HepG2 (cell line): ENCODE measurements at regions not wholly inside any gene's neighbourhood (a gene's known extent, or its start where the extent isn't known, plus 50 kb on each side); places are given as distances from the start of the nearest gene placed in this dataset.

Source experiments
- ATAC-seq: fragments of 200-7000 bp; cut with Tn5 transposase; 3 replicates; pipeline ENCODE4 v1.9.1; 2020; ENCODE audit warnings: mild to moderate bottlenecking, moderate library complexity
- BruUV-seq: library from RNA; stranded (reverse); fragments of 400-500 nt; replicated peaks from 2 replicates; lab custom pipeline; 2021; lab: Mats Ljungman, UMichigan
- CTCF ChIA-PET: fragments of 300-600 bp; formaldehyde crosslinking; extraction: SDS; loops from one replicate; lab custom pipeline; 2021; ENCODE audit warnings: low total read pairs, inconsistent platforms, low intra/inter-chr PET ratio; lab: Yijun Ruan, JAX
- POLR2A ChIA-PET: fragments of 350-600 bp; sonication (Branson Sonifier 250); formaldehyde crosslinking; loops from one replicate; lab custom pipeline; 2020; ENCODE audit warnings: antibody characterized with exemption, inconsistent platforms; lab: Yijun Ruan, JAX
- DNase-seq: peaks from one replicate; pipeline ENCODE4 v3.0.0-alpha.2; 2015; ENCODE audit warnings: low spot score
- FAIRE-seq: peaks from 3 replicates; lab custom pipeline; 2011; peaks lifted over from hg19 to GRCh38; lab: Jason Lieb, UNC
- H2AFZ ChIP-seq: one replicate; pipeline ENCODE4 v1.6.1; 2011; ENCODE audit warnings: low read length, inconsistent platforms
- H3K27ac ChIP-seq: fragments of 300-600 bp; 3 replicates; pipeline ENCODE4 v1.8.0; 2011; ENCODE audit warnings: mixed run types, mild to moderate bottlenecking, mixed read lengths, low read length, inconsistent platforms; ENCODE audit not compliant: insufficient read depth; ENCODE audit errors: extremely low read length
- H3K27me3 ChIP-seq, 2 experiments: fragments of 200-600 bp in 1 of 2; 2 replicates in 1 of 2; 3 replicates in 1 of 2; pipeline versions ENCODE4 v1.6.0 to v1.8.0; 2011; ENCODE audit warnings: low read length in 2 of 2, mild to moderate bottlenecking in 2 of 2, moderate library complexity in 2 of 2, inconsistent platforms in 1 of 2; ENCODE audit not compliant: insufficient read depth in 2 of 2, control insufficient read depth in 1 of 2
- H3K36me3 ChIP-seq, 2 experiments: fragments of 200-600 bp in 1 of 2; replicated peaks in 1 of 2; 2 replicates in 1 of 2; 3 replicates in 1 of 2; pipeline versions ENCODE4 v1.5.1 to v1.8.0; 2011; ENCODE audit warnings: low read length in 2 of 2, inconsistent platforms in 1 of 2; ENCODE audit not compliant: insufficient read depth in 2 of 2, control insufficient read depth in 1 of 2
- H3K4me1 ChIP-seq: 2 replicates; pipeline ENCODE4 v1.5.1; 2012; ENCODE audit warnings: low read length, inconsistent platforms; ENCODE audit not compliant: insufficient read depth
- H3K4me2 ChIP-seq: 2 replicates; pipeline ENCODE4 v1.6.0; 2011; ENCODE audit warnings: low read depth, low read length, inconsistent platforms
- H3K4me3 ChIP-seq, 3 experiments: fragments of 200-600 bp in 1 of 3; sonication (generic), shearing (Covaris generic) in 1 of 3; replicated peaks in 1 of 3; 2 replicates each; pipeline ENCODE4 v1.5.1; 2011 to 2016; ENCODE audit warnings: low read length in 3 of 3, inconsistent platforms in 2 of 3, low read depth in 2 of 3, mild to moderate bottlenecking in 2 of 3, control low read depth in 1 of 3, mixed read lengths in 1 of 3; ENCODE audit not compliant: insufficient read depth in 1 of 3
- H3K79me2 ChIP-seq: one replicate; pipeline ENCODE4 v1.6.1; 2011; ENCODE audit warnings: low read length, inconsistent platforms; ENCODE audit not compliant: insufficient read depth
- H3K9ac ChIP-seq: 2 replicates; pipeline ENCODE4 v1.6.0; 2011; ENCODE audit warnings: mild to moderate bottlenecking, low read depth, low read length, inconsistent platforms; ENCODE audit not compliant: insufficient read depth
- H3K9me3 ChIP-seq: 2 replicates; pipeline ENCODE4 v1.5.1; 2012; ENCODE audit warnings: mild to moderate bottlenecking, low read length
- H4K20me1 ChIP-seq: 2 replicates; pipeline ENCODE4 v1.6.0; 2011; ENCODE audit warnings: inconsistent platforms, mild to moderate bottlenecking, low read length, moderate library complexity; ENCODE audit not compliant: insufficient read depth
- CHD4 ChIP-seq: fragments of 200-600 bp; sonication (generic); IDR thresholded peaks from 2 replicates; pipeline ENCODE4 v1.7.0; 2017; ENCODE audit warnings: mild to moderate bottlenecking, low read length, borderline replicate concordance
- EEA1 ChIP-seq: sonication (generic); formaldehyde crosslinking; IDR thresholded peaks from 2 replicates; pipeline ENCODE4 v1.5.1; 2020; ENCODE audit warnings: mild to moderate bottlenecking, missing genetic modification reagents, borderline replicate concordance
- HMG20B ChIP-seq: conservative IDR thresholded peaks from 2 replicates; pipeline ENCODE4 v1.6.1; 2016; ENCODE audit warnings: missing genetic modification reagents, missing compliant biosample characterization
- PAX8 ChIP-seq: sonication (generic); formaldehyde crosslinking; IDR thresholded peaks from 2 replicates; pipeline ENCODE4 v1.8.0; 2022; ENCODE audit warnings: mild to moderate bottlenecking, missing genetic modification reagents, borderline replicate concordance
- PCBP2 ChIP-seq: fragments of 200-400 bp; formaldehyde crosslinking; optimal IDR thresholded peaks from 2 replicates; pipeline ENCODE3; 2018; ENCODE audit warnings: low read length, low read depth; ENCODE audit not compliant: poor library complexity, severe bottlenecking
- RFXANK ChIP-seq: IDR thresholded peaks from 2 replicates; pipeline ENCODE4 v1.6.1; 2016
- SKI ChIP-seq: fragments of 450-650 bp; IDR thresholded peaks from one replicate; pipeline ENCODE4 v1.6.1; 2018; ENCODE audit warnings: mild to moderate bottlenecking; ENCODE audit not compliant: partially characterized antibody
- SPEN ChIP-seq: sonication (generic); formaldehyde crosslinking; IDR thresholded peaks from 2 replicates; pipeline ENCODE4 v1.5.1; 2020; ENCODE audit warnings: low read depth, mild to moderate bottlenecking, missing genetic modification reagents
- TP53 ChIP-seq: sonication (generic); formaldehyde crosslinking; conservative IDR thresholded peaks from 2 replicates; pipeline ENCODE4 v1.4.0; 2020; ENCODE audit warnings: missing genetic modification reagents
- YEATS2 ChIP-seq: sonication (generic); formaldehyde crosslinking; IDR thresholded peaks from 2 replicates; pipeline ENCODE4 v1.4.0; 2020; ENCODE audit warnings: missing genetic modification reagents, borderline replicate concordance
- ZNF160 ChIP-seq: sonication (generic); formaldehyde crosslinking; IDR thresholded peaks from 2 replicates; pipeline ENCODE4 v1.8.0; 2022; ENCODE audit warnings: mild to moderate bottlenecking, inconsistent platforms, missing genetic modification reagents
- ZNF446 ChIP-seq: sonication (generic); formaldehyde crosslinking; IDR thresholded peaks from 2 replicates; pipeline ENCODE4 v1.5.0; 2020; ENCODE audit warnings: mild to moderate bottlenecking, missing genetic modification reagents
- WGBS: methylation state at CpG from one replicate; pipeline ENCODE4 v1.1.6; 2017; ENCODE audit warnings: low lambda C conversion rate; 5-methylcytosine and 5-hydroxymethylcytosine counted together
- in situ Hi-C: cut with HindIII; loops from 2 replicates; pipeline ENCODE4 v1.10.0; 2017; ENCODE audit warnings: low pct_unique_long_range_greater_than_20kb; ENCODE audit not compliant: extremely low pct_ligation_motif_present
- intact Hi-C: fragments of 100-400 bp; cut with micrococcal nuclease; formaldehyde crosslinking; loops from one replicate; pipeline ENCODE4 v1.10.0; 2022; ENCODE audit not compliant: unreplicated experiment
- TF ChIP-seq, protein P1 (sequence below): sonication (generic); formaldehyde crosslinking; conservative IDR thresholded peaks from 2 replicates; pipeline ENCODE4 v1.8.1; 2023; ENCODE audit warnings: missing genetic modification reagents
- TF ChIP-seq, protein P2 (sequence below): sonication (generic); formaldehyde crosslinking; conservative IDR thresholded peaks from 2 replicates; pipeline ENCODE4 v1.8.0; 2022; ENCODE audit warnings: missing genetic modification reagents
- TF ChIP-seq, protein P3 (sequence below): IDR thresholded peaks from 2 replicates; pipeline ENCODE4 v1.6.1; 2018; ENCODE audit warnings: missing genetic modification reagents, mild to moderate bottlenecking, missing compliant biosample characterization
- TF ChIP-seq, protein P4 (sequence below): sonication (generic); formaldehyde crosslinking; IDR thresholded peaks from 2 replicates; pipeline ENCODE4 v1.5.1; 2020; ENCODE audit warnings: missing genetic modification reagents, mild to moderate bottlenecking, borderline replicate concordance
- TF ChIP-seq, protein P5 (sequence below): sonication (generic); formaldehyde crosslinking; IDR thresholded peaks from 2 replicates; pipeline ENCODE4 v1.4.0; 2020; ENCODE audit warnings: missing genetic modification reagents

DNA sequence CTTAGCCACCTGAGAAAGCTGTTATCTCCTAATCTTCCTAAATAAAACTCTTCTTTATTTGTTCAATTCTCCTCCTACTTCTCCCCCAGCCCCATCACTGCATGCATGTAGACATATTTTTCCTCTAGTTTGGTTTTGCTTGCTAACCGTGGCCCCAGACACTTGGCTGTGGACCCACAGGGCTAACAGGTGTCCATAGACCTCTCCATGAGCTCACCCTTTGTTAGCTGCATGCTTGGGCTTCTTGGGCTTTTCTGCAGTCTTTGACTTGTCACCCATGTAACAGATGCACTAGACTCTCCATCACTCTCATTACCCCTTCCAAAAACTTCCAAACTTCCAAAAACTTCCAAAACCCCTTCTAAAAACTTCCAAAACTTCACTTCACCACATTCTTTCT lies 59.2 kb upstream of the PLEKHA5 start (continued):
- TF ChIP-seq, protein P1, sequence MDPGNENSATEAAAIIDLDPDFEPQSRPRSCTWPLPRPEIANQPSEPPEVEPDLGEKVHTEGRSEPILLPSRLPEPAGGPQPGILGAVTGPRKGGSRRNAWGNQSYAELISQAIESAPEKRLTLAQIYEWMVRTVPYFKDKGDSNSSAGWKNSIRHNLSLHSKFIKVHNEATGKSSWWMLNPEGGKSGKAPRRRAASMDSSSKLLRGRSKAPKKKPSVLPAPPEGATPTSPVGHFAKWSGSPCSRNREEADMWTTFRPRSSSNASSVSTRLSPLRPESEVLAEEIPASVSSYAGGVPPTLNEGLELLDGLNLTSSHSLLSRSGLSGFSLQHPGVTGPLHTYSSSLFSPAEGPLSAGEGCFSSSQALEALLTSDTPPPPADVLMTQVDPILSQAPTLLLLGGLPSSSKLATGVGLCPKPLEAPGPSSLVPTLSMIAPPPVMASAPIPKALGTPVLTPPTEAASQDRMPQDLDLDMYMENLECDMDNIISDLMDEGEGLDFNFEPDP = no peak
- TF ChIP-seq PCBP2 (no peak), SKI (no peak)
- TF ChIP-seq, all 625 proteins: peak for 0

DNA sequence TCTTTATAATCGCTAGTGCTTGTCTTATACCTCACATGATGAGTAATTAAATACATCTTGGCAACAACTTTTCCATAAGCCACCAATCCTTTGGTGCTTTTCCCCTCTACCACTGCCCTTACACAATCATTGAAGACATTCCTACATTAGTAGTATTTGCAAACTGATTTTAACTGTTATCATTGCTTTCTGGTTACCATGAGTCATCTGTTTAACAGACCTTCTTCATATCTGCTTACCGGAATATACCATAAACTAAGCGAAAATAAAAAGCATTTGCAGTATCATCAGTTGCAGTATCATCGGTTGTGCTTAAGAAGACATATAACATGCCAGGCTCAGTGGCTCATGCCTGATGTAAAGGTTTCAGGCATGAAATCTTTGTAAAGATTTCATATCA lies 54.8 kb upstream of the PLEKHA5 start:
- WGBS = 40% methylated on average over 4 of the region's 4 CpGs
- Histone ChIP-seq H3K4me2 (no peak overlapping the region), H3K9ac (no peak overlapping the region), H4K20me1 (no peaks in the 10 kb centered on the region), H3K36me3 (no peaks in the 10 kb centered on the region), H3K4me3 (no peak overlapping the region), H3K4me1 (no peaks in the 10 kb centered on the region; the same call in 1 of the 2 replicates), H3K27ac (no peak overlapping the region), H3K27me3 (no peaks in the 10 kb centered on the region), H3K79me2 (no peaks in the 10 kb centered on the region), H2AFZ (no peak overlapping the region), H3K9me3 (no peaks in the 10 kb centered on the region)
- ChIA-PET POLR2A (no interaction called here), CTCF (no interaction called here)
- BruUV-seq = no TSS peak
- no peak for FAIRE-seq
- DNase-seq = no peak
- intact Hi-C loops = no loop called here
- in situ Hi-C loops = no loop called here
- no peak for ATAC-seq
- TF ChIP-seq TP53 (CRISPR knock-in tag) (no peak), EEA1 (no peak), SPEN (CRISPR knock-in tag) (no peak), HMG20B (CRISPR knock-in tag) (no peak), CHD4 (no peak), RFXANK (no peak), PAX8 (CRISPR knock-in tag) (no peak), ZNF446 (CRISPR knock-in tag) (no peak), ZNF160 (CRISPR knock-in tag) (no peak), YEATS2 (CRISPR knock-in tag) (no peak)
- TF ChIP-seq, protein P2, sequence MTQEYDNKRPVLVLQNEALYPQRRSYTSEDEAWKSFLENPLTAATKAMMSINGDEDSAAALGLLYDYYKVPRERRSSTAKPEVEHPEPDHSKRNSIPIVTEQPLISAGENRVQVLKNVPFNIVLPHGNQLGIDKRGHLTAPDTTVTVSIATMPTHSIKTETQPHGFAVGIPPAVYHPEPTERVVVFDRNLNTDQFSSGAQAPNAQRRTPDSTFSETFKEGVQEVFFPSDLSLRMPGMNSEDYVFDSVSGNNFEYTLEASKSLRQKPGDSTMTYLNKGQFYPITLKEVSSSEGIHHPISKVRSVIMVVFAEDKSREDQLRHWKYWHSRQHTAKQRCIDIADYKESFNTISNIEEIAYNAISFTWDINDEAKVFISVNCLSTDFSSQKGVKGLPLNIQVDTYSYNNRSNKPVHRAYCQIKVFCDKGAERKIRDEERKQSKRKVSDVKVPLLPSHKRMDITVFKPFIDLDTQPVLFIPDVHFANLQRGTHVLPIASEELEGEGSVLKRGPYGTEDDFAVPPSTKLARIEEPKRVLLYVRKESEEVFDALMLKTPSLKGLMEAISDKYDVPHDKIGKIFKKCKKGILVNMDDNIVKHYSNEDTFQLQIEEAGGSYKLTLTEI (CRISPR knock-in tag) = no peak
- TF ChIP-seq, protein P3, sequence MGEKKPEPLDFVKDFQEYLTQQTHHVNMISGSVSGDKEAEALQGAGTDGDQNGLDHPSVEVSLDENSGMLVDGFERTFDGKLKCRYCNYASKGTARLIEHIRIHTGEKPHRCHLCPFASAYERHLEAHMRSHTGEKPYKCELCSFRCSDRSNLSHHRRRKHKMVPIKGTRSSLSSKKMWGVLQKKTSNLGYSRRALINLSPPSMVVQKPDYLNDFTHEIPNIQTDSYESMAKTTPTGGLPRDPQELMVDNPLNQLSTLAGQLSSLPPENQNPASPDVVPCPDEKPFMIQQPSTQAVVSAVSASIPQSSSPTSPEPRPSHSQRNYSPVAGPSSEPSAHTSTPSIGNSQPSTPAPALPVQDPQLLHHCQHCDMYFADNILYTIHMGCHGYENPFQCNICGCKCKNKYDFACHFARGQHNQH (CRISPR knock-in tag) = no peak
- TF ChIP-seq, protein P4, sequence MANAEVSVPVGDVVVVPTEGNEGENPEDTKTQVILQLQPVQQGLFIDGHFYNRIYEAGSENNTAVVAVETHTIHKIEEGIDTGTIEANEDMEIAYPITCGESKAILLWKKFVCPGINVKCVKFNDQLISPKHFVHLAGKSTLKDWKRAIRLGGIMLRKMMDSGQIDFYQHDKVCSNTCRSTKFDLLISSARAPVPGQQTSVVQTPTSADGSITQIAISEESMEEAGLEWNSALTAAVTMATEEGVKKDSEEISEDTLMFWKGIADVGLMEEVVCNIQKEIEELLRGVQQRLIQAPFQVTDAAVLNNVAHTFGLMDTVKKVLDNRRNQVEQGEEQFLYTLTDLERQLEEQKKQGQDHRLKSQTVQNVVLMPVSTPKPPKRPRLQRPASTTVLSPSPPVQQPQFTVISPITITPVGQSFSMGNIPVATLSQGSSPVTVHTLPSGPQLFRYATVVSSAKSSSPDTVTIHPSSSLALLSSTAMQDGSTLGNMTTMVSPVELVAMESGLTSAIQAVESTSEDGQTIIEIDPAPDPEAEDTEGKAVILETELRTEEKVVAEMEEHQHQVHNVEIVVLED = no peak
- TF ChIP-seq, protein P5, sequence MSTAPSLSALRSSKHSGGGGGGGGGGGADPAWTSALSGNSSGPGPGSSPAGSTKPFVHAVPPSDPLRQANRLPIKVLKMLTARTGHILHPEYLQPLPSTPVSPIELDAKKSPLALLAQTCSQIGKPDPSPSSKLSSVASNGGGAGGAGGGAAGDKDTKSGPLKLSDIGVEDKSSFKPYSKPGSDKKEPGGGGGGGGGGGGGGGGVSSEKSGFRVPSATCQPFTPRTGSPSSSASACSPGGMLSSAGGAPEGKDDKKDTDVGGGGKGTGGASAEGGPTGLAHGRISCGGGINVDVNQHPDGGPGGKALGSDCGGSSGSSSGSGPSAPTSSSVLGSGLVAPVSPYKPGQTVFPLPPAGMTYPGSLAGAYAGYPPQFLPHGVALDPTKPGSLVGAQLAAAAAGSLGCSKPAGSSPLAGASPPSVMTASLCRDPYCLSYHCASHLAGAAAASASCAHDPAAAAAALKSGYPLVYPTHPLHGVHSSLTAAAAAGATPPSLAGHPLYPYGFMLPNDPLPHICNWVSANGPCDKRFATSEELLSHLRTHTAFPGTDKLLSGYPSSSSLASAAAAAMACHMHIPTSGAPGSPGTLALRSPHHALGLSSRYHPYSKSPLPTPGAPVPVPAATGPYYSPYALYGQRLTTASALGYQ = no peak
